OCI-LY7 (cell line): ENCODE measurements at regions not wholly inside any gene's neighbourhood (a gene's known extent, or its start where the extent isn't known, plus 50 kb on each side); places are given as distances from the start of the nearest gene placed in this dataset.

Experiments used
- EZH2phosphoT487 ChIP-seq: fragments of 200-600 bp; sonication (generic); IDR thresholded peaks from 2 replicates; pipeline ENCODE4 v1.6.1; 2018; ENCODE audit warnings: low read depth, borderline replicate concordance, mild to moderate bottlenecking, mixed run types, antibody characterized with exemption, low read length, moderate library complexity, mixed read lengths
- TF ChIP-seq, protein P1 (sequence below): fragments of 200-600 bp; sonication (generic); conservative IDR thresholded peaks from 2 replicates; pipeline ENCODE4 v1.5.1; 2014; ENCODE audit warnings: mild to moderate bottlenecking, antibody characterized with exemption, low read length, moderate library complexity, mixed read lengths

DNA sequence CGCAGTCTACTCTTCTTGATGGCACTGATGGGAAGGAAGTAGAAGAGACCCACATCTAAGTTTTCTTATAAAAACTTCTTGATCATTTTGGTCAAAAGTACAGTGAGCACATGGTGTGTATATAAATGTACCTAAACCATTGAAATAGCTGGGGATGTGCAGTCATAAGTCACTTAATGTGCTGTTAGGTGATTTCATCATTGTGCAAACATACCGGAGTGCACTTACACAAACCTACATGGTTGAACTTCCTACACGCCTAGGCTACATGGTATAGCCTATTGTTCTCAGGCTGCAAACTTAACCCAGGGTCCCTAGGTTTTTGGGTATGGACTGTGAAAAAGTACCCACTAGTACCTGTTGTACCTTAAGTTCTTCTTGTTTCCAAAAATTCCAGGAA, 123.3 kb upstream of the ZNF438 start:
- TF ChIP-seq, protein P1, sequence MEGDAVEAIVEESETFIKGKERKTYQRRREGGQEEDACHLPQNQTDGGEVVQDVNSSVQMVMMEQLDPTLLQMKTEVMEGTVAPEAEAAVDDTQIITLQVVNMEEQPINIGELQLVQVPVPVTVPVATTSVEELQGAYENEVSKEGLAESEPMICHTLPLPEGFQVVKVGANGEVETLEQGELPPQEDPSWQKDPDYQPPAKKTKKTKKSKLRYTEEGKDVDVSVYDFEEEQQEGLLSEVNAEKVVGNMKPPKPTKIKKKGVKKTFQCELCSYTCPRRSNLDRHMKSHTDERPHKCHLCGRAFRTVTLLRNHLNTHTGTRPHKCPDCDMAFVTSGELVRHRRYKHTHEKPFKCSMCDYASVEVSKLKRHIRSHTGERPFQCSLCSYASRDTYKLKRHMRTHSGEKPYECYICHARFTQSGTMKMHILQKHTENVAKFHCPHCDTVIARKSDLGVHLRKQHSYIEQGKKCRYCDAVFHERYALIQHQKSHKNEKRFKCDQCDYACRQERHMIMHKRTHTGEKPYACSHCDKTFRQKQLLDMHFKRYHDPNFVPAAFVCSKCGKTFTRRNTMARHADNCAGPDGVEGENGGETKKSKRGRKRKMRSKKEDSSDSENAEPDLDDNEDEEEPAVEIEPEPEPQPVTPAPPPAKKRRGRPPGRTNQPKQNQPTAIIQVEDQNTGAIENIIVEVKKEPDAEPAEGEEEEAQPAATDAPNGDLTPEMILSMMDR, result no peak
- no peak for TF ChIP-seq EZH2phosphoT487
